Astrocyte of the cerebellum (primary cell): ENCODE measurements at regions not wholly inside any gene's neighbourhood (a gene's known extent, or its start where the extent isn't known, plus 50 kb on each side); places are given as distances from the start of the nearest gene placed in this dataset.

Source experiments
- DNase-seq: peaks from one replicate; pipeline ENCODE4 v3.0.0-alpha.2; 2011; ENCODE audit warnings: low read depth
- H3K4me3 ChIP-seq: 2 replicates; pipeline ENCODE4 v1.5.1; 2011; ENCODE audit warnings: mild to moderate bottlenecking, low read depth, low read length, moderate library complexity
- CTCF ChIP-seq: IDR thresholded peaks from 2 replicates; pipeline ENCODE4 v1.5.1; 2012; ENCODE audit warnings: low read length, low read depth, moderate library complexity, mild to moderate bottlenecking; ENCODE audit errors: missing control alignments
- in situ Hi-C: cut with HindIII; loops from 2 replicates; pipeline ENCODE4 v1.10.0; 2017; ENCODE audit warnings: low sequenced_read_pairs

DNA sequence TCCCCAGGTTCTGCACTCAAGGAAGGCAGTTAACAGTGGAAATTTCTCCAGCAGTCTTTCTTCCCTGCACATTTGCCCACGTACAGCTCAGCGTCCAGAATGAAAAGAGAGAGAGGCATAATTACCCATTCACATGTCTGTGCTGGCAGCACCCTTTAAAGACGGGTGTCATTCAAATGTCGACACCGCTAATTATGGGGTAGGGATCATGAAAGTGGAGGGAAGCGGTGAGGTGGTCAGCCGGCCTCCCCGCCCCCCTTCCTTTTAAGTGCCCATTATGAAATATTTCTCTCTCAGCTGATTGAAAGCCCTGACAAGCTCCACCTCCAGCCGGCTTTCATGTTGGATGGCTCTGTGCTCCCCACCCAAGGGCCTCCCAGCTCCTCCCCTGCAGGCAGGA, 246.1 kb downstream of the BMP7 start:
- in situ Hi-C loops = no loop called here
- H3K4me3 ChIP-seq = no peak overlapping the region
- no peak for TF ChIP-seq CTCF
- DNase-seq = no peak

DNA sequence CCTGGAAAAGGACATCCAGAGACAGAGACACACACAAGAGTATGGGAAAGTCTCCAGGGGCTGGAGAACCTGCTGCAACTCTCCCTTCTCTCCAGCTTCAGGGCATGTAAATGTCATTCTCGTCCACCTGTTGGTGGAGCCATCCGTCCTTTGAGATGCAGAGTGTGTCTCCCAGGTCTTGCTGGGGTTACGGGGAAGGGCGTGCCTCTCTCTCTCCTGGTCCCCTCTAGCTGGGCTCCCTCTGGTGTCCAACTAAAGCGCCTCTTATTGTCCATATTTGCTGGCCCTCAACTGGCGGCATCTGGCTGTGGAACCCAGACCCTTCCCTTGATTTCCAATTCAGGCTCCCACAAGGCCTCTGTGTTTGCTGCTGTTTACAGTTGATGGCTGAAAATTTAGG, 244.1 kb downstream of the BMP7 start:
- DNase-seq = no peak
- TF ChIP-seq CTCF = no peak
- in situ Hi-C loops = no loop called here
- H3K4me3 ChIP-seq = no peak overlapping the region

DNA sequence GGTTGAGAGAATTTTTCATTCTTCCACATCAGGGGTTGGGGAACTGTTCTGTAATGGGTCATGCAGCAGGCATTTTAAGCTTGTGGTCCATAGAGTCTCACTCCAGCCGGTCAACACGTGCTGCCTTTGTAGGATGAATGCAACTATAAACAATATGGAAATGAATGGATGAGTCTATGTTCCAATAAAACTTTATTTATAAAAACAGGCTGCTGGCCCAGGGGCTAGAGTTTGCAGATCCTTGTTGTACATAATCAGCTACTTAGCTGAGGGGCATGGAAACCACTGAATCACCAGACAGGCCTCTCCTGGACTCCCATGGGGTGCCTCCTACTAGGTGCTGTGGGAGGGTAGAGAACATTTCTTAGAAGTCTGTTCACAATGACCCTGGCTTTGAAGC, 243.4 kb downstream of the BMP7 start:
- no peak for DNase-seq
- H3K4me3 ChIP-seq = no peak overlapping the region
- in situ Hi-C loops = no loop called here
- TF ChIP-seq CTCF = no peak

GRCh38 chr20:57023997-57024396, 242.4 kb downstream of the BMP7 start:
- no peak for TF ChIP-seq CTCF
- H3K4me3 ChIP-seq = no peak overlapping the region
- in situ Hi-C loops = no loop called here
- no peak for DNase-seq

DNA sequence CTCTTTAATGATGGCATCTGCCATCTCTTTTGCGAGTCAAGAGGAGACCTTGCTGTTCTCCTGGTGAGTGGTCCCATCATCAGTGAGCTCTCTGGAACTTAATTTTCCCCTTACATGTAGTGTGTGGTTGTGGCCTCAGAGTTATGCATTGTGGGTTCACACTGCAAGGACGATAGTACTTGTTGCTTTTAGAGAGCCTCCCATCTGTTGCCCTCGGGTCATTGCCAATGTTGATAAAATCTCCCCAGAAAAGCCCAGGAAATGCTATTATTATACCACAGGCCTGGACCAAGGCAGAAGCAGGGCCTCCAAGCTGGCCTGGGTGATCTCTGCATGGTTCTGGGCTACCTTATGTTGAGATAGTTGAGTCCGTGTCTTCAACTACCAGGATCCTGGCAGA, 241.6 kb downstream of the BMP7 start:
- no peak overlapping the region for H3K4me3 ChIP-seq
- in situ Hi-C loops = no loop called here
- no peak for TF ChIP-seq CTCF
- DNase-seq = no peak

DNA sequence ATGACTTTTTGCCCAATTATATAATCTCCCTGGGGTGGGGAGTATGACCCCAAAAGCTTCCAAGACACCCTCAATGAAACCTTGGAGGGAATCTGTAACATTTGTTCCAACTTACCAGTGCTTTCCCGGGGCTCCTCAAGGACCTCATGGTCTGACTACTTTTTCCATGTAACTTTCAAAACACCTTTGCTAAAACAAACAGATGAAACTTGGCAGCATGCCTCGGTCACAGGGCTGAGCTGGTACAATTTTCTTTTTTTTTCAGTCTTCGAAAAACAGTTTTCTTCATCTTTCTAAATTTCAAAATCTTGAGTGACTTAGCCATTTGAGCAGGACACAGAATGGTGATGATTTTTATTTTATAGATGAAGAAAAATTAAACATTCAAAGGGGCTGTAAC, 241.2 kb downstream of the BMP7 start:
- TF ChIP-seq CTCF = no peak
- in situ Hi-C loops = no loop called here
- DNase-seq = no peak
- H3K4me3 ChIP-seq = no peak overlapping the region

- no peak for TF ChIP-seq CTCF
- DNase-seq = no peak
- H3K4me3 ChIP-seq = no peak overlapping the region
- in situ Hi-C loops = no loop called here
Observed at GRCh38 chr20:57025666-57026224, 240.7 kb downstream of the BMP7 start.
